ENCODE measurements at regions not wholly inside any gene's neighbourhood (a gene's known extent, or its start where the extent isn't known, plus 50 kb on each side); places are given as distances from the start of the nearest gene placed in this dataset.

DNA sequence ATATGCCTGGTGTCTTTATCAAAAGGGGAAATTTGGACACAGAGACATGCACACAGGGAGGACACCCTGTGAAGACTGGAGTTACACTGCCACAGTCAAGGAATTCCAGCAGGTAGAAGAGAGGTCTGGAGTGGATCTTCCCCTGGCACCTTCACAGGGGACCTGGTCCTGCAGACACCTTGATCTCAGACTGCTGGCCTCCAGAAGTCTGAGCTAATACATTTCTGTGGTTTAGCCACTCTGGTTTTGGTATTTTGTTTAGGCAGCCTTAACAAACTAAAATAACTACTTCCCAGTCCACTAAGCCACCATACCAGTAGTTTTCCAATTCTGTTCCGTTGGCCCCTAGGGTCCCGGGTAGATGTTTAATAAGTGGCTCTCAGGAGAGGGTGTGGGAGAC lies 164.7 kb downstream of the SETD4 start:
- DNase-seq (ENCODE audit: low spot score), result no peak

DNA sequence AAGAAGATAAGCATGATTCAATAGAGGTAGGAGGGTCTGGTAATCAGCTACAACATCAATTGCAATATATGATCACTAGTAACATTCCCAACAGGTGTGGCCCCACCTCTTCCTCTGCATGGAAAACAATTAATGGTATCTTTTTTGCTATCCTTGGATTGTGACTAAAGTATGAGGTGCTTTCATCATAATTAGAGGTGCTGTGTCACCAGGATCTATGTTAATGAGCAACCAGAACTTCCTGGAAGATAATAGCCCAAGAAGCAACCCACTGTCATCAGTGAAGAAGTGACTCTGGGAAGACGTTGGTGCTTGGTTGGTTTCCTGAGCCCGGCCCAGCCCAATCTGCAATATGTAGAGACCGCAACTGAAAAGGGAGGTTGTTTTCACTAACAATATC lies 167.2 kb downstream of the SETD4 start:
- no peak for DNase-seq (ENCODE audit: low spot score)

DNA sequence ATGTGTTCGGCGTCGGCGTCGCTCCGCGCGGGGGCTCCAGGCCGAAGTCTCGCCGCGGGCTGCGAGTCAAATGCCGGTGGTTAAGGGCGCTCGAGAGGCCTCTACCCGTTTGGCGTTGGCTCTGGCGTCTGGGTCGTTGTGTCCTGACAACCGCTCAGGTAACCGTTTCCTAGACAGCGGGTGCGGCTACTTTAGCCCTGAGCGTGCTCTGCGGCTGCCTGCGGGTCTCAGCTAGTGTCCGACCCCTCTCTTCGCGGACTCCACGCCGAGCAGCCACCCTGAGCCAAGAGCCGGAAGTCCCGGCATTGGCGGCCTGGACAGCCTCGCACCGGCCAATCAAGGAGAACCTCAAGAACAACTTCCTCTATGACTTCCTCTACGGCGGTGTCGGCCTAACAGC lies 173.4 kb downstream of the SETD4 start:
- no peak for DNase-seq (ENCODE audit: low spot score)

DNA sequence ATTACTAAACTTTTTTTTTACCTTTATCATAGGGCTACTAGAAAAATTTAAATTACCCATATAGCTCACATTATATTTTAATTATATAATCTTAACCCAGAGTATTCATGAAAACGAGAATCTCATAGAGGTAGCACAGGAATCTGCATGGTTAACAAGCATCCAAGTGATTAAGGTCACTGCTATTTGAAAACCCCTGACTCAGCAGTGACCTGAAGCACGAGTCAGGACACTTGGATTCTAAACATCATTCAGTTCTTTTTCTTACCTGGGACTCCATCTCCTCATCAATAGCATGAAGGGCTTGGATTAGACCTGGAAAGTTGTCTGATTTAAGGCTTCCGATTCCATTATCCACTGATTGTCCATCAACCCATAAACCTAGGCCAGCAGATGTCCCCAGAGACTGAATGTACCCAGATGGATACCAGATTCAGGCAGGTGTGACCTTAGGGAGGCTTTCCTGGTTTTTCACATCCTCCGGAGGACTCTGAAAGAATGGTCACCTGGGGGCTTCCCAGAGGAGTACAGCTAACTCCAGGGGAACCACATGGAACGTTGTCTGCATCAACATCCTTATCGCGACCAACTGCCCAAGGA lies 174.3 kb downstream of the SETD4 start:
- no peak for DNase-seq (ENCODE audit: low spot score)

DNA sequence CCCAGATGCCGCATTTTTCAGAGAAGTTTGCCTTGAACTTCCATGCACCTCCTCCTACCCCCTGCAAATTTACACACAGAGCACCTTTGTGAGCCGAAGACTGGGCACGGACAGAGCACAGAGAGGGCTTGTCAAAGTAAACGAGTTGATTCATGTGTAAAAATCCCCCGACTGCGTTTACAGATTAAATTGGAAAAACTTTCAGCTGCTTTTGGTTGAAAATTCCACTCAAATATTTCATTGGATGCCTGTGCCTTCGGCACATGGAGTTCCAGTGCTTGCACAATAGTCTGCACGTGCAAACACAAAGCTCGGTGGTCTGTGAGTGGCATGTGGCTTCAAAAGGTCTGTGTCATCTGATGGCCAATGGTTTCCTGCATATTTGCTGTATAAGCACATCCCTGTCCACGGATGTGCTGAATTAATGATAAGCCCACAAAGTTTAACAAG lies 177.5 kb downstream of the SETD4 start:
- no peak for DNase-seq (ENCODE audit: low spot score)

DNA sequence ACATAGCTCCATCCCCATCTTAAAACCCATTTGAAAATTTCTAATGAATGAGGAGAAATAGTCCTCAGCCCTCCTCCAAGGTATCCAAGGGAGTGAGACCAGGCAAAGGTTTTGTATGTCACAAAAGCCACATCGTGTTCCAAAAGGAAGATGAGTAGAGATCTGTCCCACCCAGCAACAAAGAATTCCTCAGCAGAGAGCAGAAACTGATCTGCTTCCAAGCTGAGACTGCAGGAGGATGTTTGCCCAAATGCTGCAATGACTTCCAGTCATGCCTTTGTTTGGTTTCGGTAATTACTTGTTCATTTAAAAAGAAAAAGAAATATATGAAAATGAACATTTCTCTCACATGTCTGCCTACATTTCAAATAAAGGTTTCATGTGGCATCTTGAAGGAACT lies 186.9 kb downstream of the SETD4 start:
- DNase-seq (ENCODE audit: low spot score), result no peak

DNA sequence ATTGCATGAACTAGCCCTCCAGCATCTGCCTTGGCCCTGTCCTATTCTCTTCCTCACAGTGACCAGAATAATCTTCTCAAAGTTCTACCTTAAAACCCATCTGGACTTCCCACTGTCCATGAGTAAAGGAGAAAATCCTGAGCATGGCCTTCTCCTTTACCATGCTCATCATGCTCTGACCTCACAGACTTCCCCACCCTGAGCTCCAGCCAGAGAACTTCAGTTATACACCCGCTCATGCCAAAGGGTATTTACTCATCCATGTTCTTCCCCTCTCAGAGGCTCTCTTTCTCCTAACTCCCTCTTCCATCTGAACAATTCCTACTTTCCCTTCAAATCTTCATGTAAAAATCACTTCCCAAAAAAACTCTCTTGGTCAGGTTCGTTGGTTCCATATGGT lies 188.4 kb downstream of the SETD4 start:
- DNase-seq (ENCODE audit: low spot score), result no peak

DNA sequence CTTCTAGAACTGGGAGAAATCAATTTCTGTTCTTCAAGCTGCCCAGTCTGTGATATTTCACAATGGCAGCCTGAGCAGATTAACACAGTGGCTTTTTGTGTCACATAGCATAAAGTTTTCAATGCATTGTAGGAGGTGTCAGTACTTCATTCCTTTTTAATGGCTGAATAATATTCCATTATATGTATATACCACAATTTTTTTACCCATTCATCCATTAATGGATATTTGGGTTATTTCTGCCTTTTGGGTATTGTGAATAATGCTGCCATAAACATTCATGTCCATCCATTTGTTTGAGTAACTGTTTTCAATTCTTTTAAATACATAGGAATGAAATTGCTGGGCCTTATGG lies 191.5 kb downstream of the SETD4 start:
- DNase-seq (ENCODE audit: low spot score), result no peak

DNA sequence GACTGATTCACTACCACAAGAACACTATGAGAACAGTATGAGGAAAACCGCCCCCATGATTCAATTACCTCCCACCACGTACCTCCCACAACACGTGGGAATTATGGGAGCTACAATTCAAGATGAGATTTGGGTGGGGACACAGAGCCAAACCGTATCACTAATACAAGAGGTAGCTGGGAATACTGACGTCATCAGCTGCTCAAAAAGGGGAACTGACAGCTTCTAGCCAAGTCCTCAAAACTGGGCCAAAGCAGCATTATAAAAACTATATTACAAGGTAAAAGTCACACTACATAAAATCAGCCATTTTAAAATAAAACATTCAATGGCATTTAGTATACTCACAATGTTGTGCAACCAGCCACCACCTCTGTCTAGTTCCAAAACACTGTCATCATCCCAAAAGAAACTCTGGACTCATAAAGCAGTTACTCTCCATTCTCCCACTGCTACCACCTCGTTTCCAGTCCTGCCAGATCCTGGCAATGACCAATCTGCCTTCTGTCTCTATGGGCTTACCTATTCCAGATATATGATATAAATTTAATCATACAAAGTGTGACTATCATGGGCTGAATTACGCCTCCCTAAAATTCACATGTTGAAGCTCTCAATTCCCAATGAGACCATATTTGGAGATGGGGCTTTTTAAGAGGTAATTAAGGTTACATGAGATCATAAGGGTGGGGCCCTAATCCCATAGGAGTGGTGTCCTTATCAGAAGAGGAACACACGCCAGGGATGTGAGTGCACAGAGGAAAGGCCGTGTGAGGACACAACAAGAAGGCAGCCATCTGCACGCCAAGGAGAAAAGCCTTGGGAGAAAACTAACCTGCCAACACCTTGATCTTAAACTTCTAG lies 192.1 kb downstream of the SETD4 start:
- no peak for DNase-seq (ENCODE audit: low spot score)

DNA sequence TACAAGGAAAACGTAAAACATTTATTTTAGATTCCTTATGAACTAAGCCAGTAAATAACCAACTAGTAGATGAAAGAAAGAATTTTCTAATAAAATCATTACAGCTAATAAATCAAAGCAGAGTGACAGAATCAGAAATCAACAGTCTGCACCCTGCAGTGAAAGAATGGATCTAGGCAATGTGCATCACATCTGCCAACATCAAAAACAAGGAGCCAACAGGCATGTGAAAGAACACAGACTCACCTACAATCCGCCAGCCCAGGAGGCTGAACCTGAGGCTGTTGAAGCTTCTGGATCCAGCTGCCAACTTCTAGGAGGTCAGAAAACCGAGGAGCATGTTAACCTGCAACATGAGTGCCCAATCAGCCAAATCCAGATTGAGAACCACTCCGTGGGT lies 196.3 kb downstream of the SETD4 start:
- no peak for DNase-seq (ENCODE audit: low spot score)

DNA sequence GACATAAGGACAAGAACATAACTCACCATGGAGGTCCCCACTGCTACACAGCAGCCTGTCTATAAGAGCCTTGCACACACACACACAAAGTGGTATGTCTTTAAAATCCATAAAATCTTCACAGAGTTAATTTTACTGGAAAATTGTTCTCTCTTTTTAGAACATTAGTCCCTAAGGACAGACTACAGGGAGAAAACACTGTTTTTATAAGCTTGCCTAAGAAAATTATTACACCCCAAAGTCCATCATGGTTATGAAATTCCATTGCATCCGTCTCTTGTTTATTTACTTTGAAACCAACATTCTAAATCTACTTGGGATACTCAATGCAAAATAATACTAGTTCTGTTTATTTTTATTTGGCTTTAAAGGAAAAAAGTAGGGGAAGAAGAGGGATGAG lies 197.4 kb downstream of the SETD4 start:
- no peak for DNase-seq (ENCODE audit: low spot score)

DNA sequence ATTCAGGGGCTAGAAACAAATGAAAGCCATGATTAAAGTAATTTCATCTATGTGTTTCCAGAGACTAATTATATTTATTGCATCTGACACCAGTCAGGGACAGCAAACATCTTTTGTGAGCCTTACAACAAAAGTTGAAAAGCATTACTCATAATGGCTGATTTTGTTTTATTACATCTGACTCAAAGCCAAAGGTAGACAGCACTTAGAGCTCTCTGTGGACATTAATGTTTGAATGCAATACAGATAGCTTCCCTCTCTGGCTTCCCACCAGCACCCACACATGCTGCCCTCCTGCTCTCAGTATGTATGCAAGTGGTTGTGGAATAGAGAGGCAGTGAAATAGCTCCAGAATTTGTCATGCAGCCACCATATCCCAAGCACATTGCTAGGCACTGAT lies 198.7 kb downstream of the SETD4 start:
- no peak for DNase-seq (ENCODE audit: low spot score)

DNA sequence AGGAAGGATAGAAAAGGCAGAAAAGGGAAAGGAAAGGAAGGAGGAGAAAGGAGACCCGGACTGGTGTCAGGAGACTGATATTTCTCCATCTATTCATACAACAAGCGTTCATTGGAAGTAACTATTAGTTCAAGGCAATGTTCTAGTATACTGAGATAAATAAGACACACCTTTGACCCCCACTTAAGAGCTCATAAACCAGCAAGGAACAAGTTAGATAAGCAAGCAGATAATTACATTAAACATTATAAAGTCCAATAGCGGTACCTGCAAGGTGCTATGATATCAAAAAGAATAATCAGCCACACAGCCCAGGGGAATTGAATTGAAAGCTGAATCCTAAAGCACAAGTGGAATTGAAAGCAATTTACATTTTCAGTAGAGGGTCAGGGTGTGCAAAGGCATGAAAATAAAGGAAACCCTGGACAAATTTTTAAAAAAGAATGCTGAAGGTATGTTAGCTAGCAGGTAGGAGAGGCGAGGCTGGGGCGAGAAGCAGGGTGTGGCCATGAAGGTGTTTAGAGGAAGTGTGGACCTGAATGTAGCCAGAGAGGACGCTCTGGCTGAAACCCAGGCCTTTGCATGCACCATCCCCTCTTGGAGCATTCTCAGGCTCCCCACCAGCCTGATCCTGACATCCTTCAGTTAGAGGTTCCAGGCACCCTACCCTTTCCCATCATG lies 200.0 kb downstream of the SETD4 start:
- DNase-seq (ENCODE audit: low spot score), result no peak

DNA sequence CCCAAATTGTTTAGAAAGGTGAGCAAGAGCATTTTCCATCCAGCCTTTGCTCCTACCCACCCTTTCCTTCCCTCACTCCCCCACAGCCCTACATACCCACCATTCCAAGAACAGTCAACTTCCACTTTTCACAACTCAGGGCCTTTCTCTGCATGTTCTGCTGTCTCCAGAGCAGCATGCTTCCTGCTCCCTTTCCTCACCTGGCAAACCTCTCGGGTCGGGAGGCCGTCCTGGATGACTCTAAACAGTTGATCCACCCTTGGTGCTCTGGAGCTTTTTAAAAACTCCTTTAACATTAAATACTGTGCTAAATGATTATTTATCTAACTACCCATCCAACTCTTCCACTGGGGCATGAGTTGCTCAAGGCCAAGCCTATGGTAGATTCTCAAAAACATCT lies 200.6 kb downstream of the SETD4 start:
- DNase-seq (ENCODE audit: low spot score), result no peak

DNA sequence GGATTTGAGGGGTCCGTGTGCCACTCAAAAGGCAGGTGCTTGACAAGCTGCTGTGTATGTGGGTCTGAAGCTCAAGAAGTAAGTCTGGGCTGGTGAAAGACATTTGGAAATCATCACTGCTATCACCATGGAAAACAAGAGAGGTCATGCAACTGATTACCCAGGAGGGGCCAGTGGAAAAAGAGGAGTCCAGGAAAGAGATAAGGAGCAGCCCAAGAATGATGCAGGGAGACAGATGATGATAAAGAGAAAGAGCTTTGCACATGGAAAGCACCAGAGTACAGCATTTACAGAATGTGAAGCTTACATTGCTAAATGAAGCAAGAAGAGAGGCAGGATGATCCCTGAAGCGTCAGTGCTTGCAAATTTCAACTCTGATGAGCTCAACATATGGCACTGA lies 203.2 kb downstream of the SETD4 start:
- no peak for DNase-seq (ENCODE audit: low spot score)

DNA sequence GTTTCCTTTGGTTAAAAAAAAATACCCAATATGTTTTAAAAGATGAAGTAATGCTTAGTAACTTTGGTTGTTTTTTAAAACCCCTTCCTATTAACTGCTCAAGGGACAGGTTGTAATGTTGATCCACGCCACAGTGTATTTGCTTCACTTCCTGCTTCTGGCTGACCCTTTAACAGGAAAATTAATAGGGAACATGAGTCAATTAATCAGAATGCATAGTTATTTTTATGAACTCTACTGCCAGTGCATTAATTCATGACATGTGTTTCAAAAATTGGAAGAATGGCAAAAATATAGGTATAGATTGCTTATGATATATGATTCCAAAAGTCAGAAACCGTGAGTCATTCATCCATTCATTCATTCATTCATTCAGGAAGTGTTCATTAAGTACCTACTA lies 204.8 kb downstream of the SETD4 start:
- no peak for DNase-seq (ENCODE audit: low spot score)

DNA sequence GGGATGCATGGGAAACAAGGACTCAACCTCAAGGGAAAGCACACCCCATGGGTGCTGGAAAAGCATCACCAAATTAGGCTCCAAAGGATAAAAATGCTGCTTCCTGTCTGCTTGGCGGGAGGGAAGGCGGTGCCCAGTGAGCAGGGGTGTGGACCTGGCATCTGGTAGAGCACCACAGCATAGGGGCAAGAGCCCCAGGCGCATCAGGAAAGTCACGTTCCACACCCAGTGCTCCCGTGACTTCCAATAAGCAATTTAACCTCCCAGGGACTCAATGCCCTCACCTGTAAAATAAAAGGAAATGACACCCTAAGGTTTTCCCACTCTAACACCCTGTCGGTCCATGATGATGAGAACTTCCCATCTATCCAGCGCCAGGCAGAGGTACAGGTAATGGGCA lies 206.0 kb downstream of the SETD4 start:
- no peak for DNase-seq (ENCODE audit: low spot score)

DNA sequence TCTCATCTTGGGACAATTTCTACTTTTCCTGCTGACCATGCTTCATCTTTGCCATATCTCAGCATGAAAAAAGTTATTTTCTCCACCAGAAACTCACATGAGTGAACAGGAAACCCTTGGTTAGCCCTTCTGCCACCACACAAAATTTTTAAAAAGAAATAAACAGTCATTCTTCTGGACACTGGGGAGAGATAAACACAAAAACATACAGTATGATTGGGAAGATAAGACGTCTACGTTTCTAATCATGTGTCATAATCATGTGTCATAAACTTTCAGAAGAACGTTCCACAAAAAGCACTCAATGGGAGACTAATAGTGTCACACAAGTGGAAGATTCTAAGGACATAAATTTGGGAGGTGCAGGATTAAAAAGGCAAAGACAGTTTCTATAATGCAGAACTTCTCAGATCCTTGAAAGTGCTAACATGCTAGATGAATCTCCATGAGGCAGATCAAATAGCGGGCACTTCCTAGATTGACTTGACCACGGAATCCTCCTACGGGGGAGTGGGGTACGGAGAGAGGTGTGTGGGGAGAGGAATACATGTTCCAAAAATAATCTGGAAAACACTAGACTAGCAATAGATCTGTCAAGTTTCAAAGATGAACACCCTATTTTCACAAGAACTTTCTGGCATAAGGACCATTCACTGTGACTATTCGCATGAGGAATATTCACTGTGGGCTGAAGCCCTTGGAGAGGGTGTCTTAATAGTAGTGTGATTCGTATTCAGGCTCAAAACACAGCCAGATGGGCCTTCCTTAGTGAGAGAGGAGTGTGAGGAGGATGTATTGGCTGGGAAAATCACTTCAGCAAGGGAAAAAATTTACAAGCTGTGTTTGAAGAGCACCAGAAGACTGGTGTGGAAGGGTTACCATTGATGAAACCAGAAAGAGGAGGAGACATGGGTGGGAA lies 206.7 kb downstream of the SETD4 start:
- DNase-seq (ENCODE audit: low spot score), result no peak

DNA sequence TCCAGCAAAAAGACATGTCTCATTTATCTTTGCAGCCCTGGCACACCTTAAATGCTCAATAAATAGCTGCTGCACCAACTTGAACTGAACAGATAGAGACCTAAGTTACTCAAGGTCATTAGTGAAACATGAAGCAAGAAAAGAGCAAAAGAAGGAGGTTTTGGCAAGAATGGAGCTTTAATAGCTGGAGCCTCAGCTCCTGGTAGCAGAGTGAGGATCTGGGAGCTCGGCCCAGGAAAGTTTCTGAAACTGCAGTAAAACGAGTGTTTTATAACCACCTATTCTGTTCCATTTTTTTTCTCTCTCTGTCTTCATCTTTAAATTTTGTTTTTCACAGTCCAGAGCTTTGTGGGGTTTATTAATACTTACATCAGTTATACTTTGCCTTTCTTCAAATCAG lies 207.5 kb downstream of the SETD4 start:
- DNase-seq (ENCODE audit: low spot score), result no peak

DNA sequence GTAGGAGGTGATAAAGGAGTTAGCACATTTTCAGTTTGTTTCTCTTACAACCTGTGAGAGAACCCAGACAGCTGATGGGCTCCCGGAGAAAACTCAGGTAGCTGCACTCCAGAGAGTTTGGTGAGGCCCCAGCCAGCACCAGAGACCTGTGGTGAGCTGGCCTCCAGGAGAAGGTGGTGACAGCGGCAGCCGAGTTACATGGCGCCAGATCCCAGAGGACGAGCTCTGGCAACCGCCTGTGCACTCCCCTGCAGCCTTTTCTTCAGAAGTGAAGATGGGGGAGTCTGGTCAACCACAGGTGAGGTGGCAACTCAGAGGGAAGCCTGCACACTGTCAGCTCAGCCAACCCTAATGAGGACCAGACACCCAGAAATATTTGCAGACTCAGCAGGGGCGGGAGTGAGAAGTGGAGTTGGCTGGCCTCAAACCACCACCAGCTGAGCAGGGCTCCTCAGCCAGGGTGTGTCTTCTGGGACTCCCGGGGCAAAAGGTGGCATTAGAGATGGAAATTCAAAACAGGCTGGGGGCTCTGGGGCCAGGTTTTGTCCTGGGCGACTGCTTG lies 209.7 kb downstream of the SETD4 start:
- no peak for DNase-seq (ENCODE audit: low spot score)

DNA sequence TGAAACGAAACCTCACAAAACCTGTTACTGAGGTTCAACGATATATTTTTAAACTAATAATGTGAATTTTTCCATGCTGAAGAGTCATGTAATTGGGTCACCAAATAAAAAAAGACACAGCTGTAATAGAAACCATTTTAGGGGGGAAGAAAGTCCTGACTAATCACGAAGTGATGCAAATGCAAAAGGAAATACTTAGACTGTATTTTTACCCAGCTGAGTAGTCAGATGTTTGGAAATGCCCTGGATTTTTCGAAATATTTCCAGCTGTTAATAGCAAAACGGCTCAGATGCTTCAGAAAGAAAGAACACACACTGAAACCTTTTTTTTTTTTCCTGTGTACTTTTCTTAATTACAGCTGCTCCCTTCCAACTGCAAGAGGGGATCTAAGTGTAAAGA lies 210.3 kb downstream of the SETD4 start:
- DNase-seq (ENCODE audit: low spot score), result no peak

DNA sequence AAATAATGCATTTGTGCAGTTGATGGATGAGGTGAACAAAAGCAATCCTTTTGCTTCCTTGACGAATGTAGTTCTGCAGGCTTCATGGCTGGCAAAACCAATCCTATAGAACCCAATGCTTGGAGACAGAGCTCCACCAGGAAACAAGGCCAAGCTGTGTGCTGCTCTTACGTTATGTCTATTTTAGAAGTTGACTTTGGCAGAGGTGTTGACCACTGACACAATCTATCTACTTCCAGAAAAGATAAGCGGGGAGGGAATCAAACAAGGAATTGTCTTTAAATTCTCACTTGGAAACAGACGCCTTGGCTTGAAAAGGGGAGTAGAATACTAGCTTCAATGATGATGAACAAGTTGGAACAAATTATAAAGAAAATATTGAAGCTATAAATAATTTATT lies 211.2 kb downstream of the SETD4 start:
- DNase-seq (ENCODE audit: low spot score), result no peak

All from HuH-7 (cell line).